ENCODE measurements at regions not wholly inside any gene's neighbourhood (a gene's known extent, or its start where the extent isn't known, plus 50 kb on each side); places are given as distances from the start of the nearest gene placed in this dataset.

DNA sequence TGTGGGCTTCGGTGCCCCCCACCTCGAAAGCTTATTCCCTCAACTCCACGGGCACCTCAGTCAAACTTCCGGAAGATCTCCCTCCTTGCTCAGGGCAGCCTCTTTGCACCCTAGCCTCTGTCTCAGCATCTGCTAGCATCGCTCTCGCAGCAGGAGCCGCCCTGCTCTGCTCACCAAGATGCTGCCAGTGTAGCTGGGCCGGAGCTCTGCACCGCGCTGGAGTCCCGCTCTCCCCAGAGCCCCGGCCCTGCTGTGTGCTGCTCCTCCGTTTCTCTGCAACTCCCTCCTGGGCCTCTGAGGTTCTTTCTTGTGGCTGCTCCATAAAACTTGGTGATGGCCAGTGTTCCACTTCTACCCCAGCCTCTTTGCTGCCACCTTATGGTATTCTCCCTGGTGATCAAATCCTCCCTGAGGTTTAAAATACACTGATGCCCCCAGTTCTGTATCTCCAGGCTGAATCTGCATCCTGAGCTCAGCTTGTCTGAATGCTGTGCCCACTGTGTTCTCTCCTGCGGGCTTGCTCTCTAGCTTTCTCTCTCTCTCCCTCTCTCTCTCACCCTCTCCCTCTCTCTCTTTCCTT, 198.0 kb downstream of the UQCRFS1 start:
- DNase-seq (ENCODE audit: low read depth, low spot score): no peak
- in situ Hi-C loops (cut with HindIII; ENCODE audit: low sequenced_read_pairs): no loop called here

DNA sequence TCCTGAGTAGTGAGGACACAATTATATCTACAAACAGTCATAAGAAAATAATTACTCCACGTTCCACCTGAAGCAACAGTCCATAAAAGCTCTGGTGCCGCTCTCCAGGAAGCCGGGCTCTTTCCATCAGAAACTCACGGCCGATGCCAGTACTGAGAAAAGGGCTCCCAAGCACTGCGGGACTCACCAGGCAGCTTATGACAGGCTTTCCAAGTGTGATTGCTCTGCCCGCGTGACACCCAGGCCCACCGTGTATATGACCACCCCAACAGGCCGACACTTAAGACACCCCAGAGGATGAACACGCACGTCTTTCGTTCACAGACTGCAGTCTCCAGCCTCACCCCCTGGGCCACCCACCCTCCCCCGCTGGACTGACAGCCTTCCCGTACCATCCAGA, 199.0 kb downstream of the UQCRFS1 start:
- in situ Hi-C loops (cut with HindIII; ENCODE audit: low sequenced_read_pairs): no loop called here
- no peak overlapping the region for H3K4me3 ChIP-seq (ENCODE audit: low read depth, low read length)
- no peak for DNase-seq (ENCODE audit: low read depth, low spot score)
- TF ChIP-seq, protein P1, sequence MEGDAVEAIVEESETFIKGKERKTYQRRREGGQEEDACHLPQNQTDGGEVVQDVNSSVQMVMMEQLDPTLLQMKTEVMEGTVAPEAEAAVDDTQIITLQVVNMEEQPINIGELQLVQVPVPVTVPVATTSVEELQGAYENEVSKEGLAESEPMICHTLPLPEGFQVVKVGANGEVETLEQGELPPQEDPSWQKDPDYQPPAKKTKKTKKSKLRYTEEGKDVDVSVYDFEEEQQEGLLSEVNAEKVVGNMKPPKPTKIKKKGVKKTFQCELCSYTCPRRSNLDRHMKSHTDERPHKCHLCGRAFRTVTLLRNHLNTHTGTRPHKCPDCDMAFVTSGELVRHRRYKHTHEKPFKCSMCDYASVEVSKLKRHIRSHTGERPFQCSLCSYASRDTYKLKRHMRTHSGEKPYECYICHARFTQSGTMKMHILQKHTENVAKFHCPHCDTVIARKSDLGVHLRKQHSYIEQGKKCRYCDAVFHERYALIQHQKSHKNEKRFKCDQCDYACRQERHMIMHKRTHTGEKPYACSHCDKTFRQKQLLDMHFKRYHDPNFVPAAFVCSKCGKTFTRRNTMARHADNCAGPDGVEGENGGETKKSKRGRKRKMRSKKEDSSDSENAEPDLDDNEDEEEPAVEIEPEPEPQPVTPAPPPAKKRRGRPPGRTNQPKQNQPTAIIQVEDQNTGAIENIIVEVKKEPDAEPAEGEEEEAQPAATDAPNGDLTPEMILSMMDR (IDR thresholded peaks at IDR 0.05; ENCODE audit: low read depth, low read length): no peak

More for the DNA sequence above, 198.0 kb downstream of the UQCRFS1 start:
- H3K4me3 ChIP-seq (ENCODE audit: low read depth, low read length): no peak overlapping the region
- TF ChIP-seq, protein P1 (IDR thresholded peaks at IDR 0.05; ENCODE audit: low read depth, low read length): no peak

DNA sequence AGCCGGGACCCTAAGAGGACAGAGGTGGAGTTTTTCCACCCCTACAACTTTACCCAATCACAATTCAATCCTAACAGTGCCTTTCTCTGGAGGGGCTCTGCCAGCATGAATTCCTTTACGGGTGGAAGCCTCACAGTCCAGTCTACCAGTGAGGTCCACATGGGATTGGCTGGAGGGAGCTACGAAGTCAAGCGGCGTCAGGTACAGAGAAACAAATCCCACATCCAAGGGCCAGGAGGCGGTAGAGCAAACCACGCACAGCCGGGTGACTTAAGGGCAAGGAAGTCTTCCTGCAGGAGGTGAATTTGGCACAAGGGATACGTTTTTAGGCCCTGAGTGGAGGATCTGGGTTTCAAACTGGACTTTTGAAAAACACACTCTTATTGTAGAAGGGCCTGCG, 199.6 kb downstream of the UQCRFS1 start:
- H3K4me3 ChIP-seq (ENCODE audit: low read depth, low read length): no peak overlapping the region
- TF ChIP-seq, protein P1 (IDR thresholded peaks at IDR 0.05; ENCODE audit: low read depth, low read length): no peak
- no peak for DNase-seq (ENCODE audit: low read depth, low spot score)
- in situ Hi-C loops (cut with HindIII; ENCODE audit: low sequenced_read_pairs): no loop called here

DNA sequence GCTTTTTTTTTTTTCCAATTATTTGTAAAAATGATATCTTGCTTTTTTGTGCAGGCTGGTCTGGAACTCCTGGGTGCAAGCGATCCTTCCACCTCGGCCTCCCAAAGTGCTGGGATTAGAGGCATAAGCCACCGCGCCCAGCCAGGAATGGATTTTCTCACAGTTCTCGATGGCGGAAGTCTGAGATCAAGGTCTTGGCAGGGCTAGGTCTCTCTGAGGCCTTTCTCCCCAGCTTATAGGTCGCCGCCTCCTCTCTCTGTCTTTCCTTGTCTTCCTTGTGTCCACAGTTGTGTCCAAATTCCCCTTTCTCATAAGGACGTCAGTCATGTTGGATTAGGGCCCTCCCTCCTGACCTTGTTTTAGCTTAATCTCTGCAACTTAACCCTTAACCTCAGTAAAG, 200.5 kb downstream of the UQCRFS1 start:
- in situ Hi-C loops (cut with HindIII; ENCODE audit: low sequenced_read_pairs): no loop called here
- H3K4me3 ChIP-seq (ENCODE audit: low read depth, low read length): no peak overlapping the region
- no peak for DNase-seq (ENCODE audit: low read depth, low spot score)
- TF ChIP-seq, protein P1 (IDR thresholded peaks at IDR 0.05; ENCODE audit: low read depth, low read length): no peak

DNA sequence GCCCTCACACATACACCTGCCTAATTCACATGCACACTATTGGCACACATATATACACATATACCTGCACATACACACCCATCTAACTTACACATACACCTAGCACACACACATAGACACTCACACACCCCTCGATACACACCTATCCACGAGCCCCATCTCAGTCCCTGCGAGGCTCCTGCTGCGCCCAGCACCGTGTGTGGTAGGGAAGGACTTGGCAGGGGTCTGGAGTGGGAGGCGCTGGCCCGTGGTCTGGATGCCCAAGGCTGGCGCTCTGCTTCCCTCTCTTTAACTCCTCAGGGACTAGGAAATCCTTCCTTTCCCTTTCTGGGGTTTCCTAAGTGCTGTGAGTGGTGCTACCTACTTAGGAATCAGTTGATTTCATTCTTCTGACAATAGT, 202.7 kb downstream of the UQCRFS1 start:
- no peak overlapping the region for H3K4me3 ChIP-seq (ENCODE audit: low read depth, low read length)
- DNase-seq (ENCODE audit: low read depth, low spot score): no peak
- TF ChIP-seq, protein P1 (IDR thresholded peaks at IDR 0.05; ENCODE audit: low read depth, low read length): no peak
- in situ Hi-C loops (cut with HindIII; ENCODE audit: low sequenced_read_pairs): no loop called here

DNA sequence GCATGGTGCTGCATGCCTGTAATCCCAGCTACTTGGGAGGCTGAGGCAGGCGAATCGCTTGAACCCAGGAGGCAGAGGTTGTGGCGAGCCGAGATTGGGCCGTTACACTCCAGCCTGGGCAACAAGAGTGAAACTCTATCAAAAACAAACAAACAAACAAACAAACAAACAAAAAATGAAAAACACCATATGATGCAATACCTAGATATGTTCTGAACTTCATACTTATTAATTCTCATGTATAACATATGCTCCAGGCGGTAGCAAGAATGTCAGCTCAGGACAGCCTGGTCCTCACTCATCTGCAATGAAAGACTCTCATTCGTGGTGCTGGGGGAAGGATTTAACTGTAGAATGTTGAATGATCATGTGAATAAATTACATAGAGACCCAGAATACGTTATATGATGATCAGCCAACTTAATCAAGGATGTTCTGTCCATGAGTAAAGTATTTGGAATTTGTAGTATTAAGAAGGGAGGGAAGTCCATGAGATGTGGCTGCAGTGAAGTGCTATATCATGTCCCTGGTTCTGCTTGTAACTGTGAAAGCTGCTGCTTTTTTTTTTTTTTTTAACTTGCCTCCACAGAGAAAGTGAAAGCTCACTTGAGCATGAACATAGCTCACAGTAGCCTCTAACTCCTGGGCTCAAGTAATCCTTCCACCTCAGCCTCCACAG, 206.8 kb downstream of the UQCRFS1 start:
- TF ChIP-seq, protein P1 (IDR thresholded peaks at IDR 0.05; ENCODE audit: low read depth, low read length): no peak
- H3K4me3 ChIP-seq (ENCODE audit: low read depth, low read length): no peak overlapping the region
- DNase-seq (ENCODE audit: low read depth, low spot score): no peak
- in situ Hi-C loops (cut with HindIII; ENCODE audit: low sequenced_read_pairs): no loop called here

Measured in astrocyte of the spinal cord (primary cell).